GM15510 (cell line): ENCODE measurements at regions not wholly inside any gene's neighbourhood (a gene's known extent, or its start where the extent isn't known, plus 50 kb on each side); places are given as distances from the start of the nearest gene placed in this dataset.

Experiments used
- POLR2A ChIP-seq: IDR thresholded peaks from 3 replicates; pipeline ENCODE4 v1.6.1; 2011; ENCODE audit warnings: borderline replicate concordance; ENCODE audit not compliant: insufficient read length; ENCODE audit errors: extremely low read depth

DNA sequence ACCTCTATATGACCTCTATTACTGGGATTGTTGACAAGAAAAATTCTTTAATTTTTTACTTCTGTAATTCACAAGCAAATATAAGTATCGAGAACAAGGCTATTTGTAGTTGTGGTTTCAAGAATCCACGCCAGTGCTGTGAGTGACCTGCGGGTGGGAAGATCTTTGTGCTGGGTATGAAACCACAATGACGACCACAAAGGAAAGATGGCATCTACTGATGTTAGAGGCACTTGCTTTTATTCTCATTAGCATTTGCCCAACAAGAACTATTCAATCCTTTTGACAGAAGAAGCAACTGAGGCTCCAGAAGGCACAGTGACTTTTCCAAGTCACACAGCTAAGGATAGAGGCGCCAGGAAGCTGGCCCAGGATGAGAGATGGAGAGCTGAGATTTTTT lies 1054.9 kb downstream of the TBC1D22A start:
- TF ChIP-seq POLR2A: no peak

DNA sequence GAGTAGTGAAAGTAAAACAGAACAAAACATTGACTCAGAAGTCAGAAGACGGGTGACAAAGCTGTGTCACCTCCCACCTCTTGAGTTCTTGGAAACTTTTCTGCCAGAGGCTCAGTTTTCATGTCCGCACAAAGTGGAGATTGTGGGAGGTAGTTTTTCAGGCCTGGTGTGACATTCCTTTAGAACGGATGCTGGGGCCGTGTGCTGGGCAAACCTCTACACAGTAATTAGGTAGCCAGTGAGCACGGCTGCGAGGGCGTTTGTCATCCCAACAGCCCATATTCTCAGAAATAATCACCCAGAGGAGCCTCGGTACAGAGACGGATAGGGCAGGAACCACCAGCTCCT lies 1054.4 kb downstream of the TBC1D22A start:
- TF ChIP-seq POLR2A: no peak

DNA sequence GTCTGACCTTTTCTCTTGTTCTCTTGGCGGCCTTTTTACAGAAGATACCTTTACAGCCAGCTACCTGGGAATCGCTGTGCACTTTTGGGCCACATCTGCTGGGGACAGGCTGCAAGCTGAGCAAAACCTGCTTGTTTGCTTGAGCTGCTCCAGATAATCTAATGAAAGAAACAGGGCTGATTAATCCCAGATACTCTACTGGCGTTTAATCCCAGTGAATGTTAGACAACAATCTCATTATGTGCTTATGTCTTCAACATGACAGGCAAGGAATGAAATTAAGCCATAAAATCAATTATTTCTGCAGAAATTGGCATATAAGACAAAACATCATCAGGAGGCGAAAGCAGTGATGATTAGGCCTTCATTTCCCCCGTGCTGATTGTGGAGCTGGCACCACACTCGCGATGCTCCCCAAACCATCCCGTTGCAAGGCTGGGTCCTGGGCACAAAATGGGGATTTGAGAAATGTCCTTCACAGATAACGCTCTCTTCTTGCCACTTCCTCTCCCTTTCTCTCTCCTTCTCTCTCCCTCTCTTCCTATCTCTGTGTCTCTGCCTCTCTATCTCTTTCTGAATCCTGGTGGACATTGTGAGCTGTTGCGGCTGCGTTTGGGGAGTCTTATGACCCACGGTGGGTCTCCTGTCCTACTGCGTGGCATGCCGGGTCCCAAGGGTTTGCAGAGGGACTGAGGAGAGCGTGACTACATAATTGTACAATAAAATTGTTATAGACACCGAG lies 1053.8 kb downstream of the TBC1D22A start:
- no peak for TF ChIP-seq POLR2A

DNA sequence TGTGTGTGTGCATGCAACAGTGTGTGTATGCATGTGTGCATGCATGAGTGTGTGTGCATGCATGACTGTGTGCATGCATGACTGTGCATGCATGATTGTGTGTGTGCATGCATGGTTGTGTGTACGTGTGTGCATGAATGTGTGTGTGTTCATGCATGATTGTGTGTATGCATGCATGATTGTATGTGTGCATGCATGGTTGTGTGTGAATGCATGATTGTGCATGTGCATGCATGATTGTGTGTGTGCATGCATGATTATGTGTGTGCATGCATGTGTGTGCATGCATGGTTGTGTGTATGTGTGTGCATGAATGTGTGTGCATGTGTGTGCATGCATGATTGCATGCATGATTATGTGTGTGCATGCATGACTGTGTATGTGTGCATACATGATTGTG lies 1052.0 kb downstream of the TBC1D22A start:
- no peak for TF ChIP-seq POLR2A

DNA sequence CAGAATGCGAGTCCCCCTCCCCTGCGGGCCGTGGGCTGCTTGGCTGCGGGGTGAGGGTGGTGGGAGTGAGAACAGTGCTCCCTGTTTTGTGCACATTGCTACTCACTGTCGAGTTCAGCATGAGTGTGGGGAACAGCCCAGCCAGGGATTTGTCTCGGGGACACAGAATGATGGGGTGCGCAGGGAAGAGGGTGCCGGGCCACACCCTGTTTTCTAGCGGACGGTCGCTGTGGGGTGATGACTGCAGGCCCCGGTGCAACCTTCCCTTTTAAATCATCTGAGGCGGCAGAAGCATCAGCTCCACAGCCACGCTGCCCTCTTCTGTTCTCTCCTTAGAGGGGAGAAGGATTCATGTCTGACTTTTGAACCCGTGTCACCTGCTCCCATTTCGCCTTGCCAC lies 1051.2 kb downstream of the TBC1D22A start:
- TF ChIP-seq POLR2A: no peak

DNA sequence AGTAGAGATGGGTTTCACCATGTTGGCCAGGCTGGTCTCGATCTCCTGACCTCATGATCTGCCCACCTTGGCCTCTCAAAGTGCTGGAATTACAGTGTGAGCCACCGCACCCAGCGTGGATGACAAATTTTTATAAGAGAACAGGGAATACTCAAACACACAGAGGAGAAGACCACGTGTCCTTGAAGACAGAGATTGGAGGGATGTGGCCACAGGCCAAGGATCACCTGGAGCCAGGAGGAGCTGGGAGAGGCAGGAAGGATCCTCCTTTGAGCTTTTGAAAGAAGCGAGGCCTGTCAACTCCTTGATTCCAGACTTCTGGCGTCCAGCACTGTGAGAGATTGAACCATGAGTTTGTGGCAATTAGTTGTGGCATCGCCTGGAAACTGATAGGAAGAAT lies 1049.5 kb downstream of the TBC1D22A start:
- no peak for TF ChIP-seq POLR2A

DNA sequence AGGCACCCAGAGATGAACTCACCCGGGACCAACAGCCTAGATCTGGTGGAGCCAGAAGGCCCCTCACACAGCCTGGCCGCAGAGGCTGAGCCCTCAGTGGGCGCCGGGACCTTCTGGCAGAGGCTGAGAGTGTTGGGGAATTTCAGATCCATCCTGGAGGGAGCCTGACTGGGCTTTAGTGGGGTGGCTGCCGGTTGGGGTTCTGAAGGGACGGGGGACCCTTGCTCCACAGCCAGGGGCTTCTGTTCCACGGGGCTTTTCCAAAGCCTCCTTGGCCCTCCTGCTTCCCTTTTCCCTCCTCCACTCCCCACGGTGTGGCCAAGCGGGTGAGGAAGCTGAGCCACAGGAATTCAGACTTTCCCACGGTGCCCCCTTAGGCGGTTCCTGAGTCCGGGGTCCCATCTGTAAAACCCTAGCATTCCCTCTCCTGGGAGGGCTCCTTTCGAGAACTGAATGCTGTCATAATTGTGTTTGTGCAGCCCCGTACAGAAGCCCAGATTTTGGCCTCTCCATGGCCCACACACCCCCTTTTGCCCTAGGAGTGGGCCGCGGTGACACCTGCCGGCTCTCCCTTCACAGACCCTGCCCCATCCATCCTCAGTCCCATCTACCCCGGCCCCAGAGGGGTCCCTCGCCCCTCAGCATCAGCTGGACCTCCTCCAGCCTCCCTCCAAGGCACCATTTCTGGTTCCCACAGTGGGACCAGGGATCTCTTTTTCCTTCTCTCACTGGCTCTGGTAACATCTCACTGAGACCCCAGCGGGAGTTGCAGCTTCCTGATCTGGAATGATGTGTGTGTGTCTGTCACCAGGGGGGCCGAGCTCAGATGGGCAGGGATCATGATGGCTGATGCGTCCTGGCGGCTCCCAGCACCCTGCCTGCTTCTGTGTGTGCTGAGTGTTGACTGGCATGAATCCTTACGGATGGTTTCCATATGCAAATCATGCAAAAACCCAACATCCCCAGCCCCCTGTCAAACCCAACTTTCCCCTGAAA lies 1048.4 kb downstream of the TBC1D22A start:
- TF ChIP-seq POLR2A: no peak

DNA sequence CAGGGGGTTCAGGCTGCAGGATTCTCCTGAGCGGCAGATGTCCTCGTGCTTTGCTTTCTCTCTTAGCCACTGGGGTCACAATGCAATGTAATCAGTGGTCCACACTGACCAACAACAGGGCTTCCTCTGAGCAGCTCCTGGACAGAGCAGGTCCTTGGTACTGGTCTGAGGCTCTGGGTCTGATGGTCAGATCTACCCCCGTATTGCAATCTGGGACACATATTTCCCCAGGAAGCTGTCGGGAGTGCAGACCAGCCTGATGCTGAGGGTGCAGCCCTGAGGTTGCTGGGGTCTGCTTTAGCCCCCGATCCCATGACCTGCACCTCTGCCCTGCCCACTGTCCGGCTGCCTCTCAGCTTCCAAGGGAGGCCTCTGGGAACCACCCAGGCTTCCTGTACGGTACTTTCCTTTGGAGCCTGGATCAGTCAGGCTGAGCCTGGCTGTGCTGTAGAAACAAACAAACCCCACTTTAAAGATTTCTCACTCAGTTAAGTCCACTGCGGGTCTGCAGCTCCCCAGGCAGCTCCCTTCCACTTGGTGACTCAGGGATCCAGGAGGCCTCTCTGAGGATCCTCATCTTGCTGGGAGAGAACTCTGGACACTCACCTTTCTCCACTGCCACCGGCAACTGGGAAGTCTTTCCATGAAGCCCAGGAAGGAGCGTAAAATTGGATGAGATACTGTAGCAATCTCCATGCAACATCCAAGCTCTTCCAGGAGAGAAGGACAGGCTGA lies 1046.6 kb downstream of the TBC1D22A start:
- no peak for TF ChIP-seq POLR2A

DNA sequence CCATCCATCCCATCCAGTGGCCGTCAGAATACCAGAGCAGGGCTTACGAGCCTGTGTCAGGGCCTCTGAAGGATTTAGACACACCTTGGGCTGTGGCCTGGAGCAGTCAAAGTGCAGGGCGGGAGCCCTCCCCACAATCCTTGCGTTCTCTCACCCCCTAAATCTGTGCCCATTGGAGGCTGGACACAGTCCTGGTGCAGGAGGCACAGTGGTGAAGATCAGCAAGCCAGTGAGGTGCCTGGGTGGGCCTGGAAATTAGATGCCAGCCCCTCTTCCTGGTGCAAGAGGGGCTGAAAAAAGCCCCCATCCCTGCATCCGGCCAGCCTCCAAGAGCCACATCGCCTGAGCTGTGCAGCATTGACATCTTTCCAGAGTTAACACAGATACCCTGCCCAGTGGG lies 1045.8 kb downstream of the TBC1D22A start:
- no peak for TF ChIP-seq POLR2A

DNA sequence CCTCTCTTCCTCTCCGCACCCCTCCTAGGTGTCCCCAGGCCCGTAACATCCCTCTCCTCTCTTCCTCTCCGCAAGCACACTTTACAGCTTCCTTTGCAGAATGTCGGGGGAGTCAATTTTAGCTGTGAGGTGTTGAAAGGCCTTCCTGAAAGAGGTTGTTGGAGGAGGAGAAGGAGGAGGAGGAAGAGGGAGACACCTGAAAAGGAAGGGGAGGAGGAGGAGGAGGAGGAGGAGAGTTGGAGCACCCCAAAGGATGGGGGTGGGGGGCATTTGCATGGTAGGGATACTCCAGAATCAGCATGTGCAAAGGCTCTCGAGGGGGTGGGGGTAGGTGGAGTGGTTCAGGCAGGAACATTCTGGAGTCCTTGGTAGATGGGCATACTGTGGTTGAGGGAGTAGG lies 1045.1 kb downstream of the TBC1D22A start:
- TF ChIP-seq POLR2A: no peak

DNA sequence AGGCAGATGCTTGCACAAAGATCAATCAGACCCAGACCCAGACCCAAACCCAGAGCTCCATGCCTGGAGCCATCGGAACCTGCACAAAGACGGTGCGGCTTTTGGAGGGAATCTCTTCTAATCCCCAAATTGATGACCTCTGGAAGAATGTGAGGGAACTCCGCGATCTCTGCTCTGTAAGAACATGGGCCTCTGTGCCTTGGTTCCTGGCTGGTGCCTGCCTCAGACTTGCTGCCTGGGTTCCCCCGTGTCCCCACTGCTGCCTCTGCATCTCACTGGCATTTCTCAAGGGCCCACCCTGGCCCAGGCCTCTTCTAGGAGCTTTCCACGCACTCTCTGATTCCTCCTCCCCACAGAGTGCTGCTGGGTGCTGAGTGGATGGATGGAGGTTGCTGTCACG lies 1044.4 kb downstream of the TBC1D22A start:
- no peak for TF ChIP-seq POLR2A

DNA sequence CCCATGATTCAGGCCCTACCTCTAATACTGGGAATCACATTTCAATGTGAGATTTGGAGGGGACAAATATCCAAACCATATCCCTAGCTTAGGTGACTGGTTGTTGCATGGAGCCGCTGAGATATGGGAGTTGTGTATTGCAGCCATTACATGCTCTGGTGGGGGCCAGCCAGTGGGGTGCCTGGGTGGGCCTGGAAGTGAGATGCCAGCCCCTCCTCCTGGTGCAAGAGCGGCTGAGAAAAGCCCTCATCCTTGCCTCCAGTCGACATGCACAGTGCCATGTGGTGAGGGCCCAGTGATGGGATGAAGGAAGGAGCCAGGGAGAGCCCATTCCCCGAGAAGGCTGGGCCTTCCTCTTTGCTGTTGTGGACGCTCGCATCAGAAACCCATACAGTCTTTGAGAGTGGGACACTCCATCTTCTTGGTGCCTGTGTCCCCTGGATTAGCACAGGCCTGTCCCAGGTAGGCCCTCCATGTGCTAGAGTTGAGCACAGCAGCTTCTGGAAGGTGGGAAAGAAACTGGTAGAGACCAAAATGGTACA lies 1043.0 kb downstream of the TBC1D22A start:
- TF ChIP-seq POLR2A: no peak

DNA sequence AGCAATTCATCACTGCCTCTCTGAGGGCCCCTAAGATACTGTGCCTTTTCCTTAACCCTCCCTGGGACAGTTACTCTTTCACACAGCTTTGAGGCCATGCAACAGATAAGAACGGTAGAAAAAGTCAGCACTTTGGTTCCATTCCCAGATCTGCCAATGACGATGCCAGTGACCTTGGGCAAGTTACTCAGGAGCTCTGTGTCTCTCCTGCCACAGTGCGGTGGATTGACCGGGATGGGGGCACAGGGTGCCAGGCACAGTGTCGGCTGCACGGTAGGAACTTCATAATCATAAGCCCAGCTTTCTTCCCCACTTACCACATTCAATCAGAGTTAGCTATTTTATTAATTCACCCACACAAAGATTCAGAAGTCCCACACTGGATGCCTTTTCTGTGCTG lies 1041.8 kb downstream of the TBC1D22A start:
- TF ChIP-seq POLR2A: no peak

DNA sequence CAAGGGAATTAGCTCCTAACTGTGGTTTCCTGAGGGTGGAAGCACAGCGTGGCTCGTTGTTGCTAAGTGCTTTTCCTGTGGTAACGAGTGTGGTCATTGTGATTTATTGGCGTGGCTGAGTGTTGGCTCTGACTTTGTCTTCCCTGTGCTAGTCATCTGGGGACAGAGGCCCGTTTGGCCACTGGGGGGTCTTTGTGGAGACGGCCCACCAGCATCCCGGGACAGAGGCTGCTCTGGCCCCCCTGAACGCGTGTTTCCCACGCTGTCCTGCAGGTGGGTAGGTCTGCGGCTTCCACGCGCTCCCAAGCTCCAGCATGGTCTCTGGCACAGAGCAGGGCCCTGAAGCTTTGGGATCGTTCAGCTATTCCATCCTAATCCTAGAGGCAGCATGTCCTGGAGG lies 1040.0 kb downstream of the TBC1D22A start:
- TF ChIP-seq POLR2A: no peak

DNA sequence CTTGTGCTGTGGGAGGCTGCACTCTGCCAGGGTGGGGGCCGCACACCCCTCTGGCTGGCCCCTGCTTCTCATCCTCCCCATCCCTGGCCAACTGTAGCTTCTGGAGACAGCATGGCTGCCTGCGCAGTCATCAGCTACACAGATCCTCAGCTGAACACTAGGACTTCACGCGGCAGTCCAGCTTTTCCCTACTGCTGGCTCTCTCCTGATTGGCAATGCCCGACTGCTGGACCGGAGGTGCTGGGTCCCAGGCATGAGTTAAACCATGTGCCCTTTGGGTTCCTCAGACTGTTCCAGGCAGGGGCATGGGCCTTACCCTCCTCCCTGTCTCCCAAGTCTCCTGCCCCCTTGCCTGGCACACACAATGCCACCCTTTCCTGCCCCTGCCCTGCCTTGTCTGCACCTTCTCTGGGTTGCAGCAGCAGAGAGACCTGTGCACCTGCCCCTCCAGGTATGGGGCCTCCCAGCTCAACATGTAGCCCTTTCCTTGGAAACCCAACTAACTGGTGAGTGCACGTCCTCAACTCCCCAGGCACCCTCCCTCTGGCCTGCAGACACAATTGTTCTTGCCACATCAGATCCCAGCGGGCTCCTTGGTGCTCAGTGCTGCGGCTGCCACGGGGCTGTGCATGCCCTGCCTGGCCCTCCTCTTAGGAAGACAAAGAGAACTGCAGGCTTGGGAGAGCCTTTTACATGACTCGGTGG lies 1039.2 kb downstream of the TBC1D22A start:
- TF ChIP-seq POLR2A: no peak

DNA sequence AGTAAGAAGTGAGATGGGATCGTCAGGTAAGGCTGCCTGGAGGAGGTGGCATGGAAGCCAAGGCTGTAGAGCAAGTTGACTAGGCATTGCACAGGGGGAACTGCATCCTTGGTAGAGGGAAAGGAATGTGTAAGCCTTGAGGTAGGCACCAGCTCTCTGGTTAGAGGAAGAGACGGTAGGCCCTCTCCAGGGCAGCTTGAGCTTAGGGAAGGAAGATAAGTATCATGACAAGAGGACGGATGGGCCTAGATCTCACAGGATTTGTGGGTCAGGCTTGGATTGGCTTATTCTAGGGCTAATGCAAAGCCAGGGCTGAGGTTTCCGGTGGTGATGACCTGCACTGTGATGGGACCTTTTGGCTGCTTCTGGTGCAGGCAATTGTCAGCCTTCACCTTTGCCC lies 1035.8 kb downstream of the TBC1D22A start:
- TF ChIP-seq POLR2A: no peak
